Neural cell (in vitro differentiated cells): ENCODE measurements at regions not wholly inside any gene's neighbourhood (a gene's known extent, or its start where the extent isn't known, plus 50 kb on each side); places are given as distances from the start of the nearest gene placed in this dataset.

Source experiments
- CTCF ChIP-seq: fragments of 450-650 bp; IDR thresholded peaks from 2 replicates; pipeline ENCODE4 v1.5.1; 2014; ENCODE audit warnings: antibody characterized with exemption, mild to moderate bottlenecking, moderate library complexity; ENCODE audit not compliant: poor library complexity, severe bottlenecking
- EP300 ChIP-seq: fragments of 450-650 bp; conservative IDR thresholded peaks from 2 replicates; pipeline ENCODE4 v1.6.1; 2014; ENCODE audit warnings: antibody characterized with exemption, mild to moderate bottlenecking, moderate library complexity; ENCODE audit not compliant: poor library complexity, severe bottlenecking
- EZH2 ChIP-seq: fragments of 200-600, 300-800 bp; shearing (Covaris generic), sonication (generic); IDR thresholded peaks from 2 replicates; pipeline ENCODE4 v1.6.1; 2014; ENCODE audit warnings: antibody characterized with exemption, low read length, borderline replicate concordance, mild to moderate bottlenecking; ENCODE audit not compliant: insufficient read depth, poor library complexity, severe bottlenecking
- RAD21 ChIP-seq: fragments of 450-650 bp; conservative IDR thresholded peaks from 2 replicates; pipeline ENCODE4 v1.6.1; 2014; ENCODE audit warnings: antibody characterized with exemption, mild to moderate bottlenecking, moderate library complexity
- REST ChIP-seq: IDR thresholded peaks from 2 replicates; pipeline ENCODE4 v1.6.1; 2012; ENCODE audit warnings: borderline replicate concordance

DNA sequence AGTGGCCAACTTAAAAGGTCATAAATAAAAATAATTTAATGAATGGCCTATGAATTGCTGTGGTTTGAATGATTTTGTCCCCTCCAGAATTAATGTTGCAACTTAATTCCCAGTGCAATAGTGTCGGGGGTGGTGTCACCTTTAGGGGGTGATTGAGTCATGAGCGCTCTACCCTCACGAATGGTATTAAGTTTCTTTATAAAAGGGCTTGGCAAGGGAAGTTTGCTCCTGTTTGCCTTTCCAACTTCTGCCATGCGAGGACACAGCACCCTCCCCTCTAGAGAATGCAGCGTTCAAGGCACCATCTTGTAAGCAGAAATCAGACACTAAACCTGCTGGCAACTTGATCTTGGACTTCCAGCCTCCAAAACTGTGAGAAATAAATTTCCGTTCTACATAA lies 253.3 kb downstream of the ATXN7L3B start:
- TF ChIP-seq CTCF (no peak), REST (no peak), EP300 (no peak), EZH2 (no peak), RAD21 (no peak)
